Fibroblast of gingiva (primary cell): ENCODE measurements at regions not wholly inside any gene's neighbourhood (a gene's known extent, or its start where the extent isn't known, plus 50 kb on each side); places are given as distances from the start of the nearest gene placed in this dataset.
"Not testable (repeated sequence)": the region's sequence is repeated elsewhere in the genome, so short reads cannot be mapped to it uniquely, and the experiment has no call there.

Experiments used
- DNase-seq: peaks from one replicate; pipeline ENCODE4 v3.0.0-alpha.2; 2011; ENCODE audit warnings: low read depth

- DNase-seq, result no peak
Observed at GRCh38 chrX:39047174-39047573, 245.9 kb downstream of the MID1IP1 start.

GRCh38 chrX:39049975-39050374 lies 248.7 kb downstream of the MID1IP1 start:
- no peak for DNase-seq

- no peak for DNase-seq
Observed at GRCh38 chrX:39050427-39050826, 249.2 kb downstream of the MID1IP1 start.

GRCh38 chrX:39052751-39053150 lies 251.5 kb downstream of the MID1IP1 start:
- DNase-seq, result no peak

- no peak for DNase-seq
Observed at GRCh38 chrX:39058724-39059123, 257.5 kb downstream of the MID1IP1 start.

- DNase-seq, result no peak
Observed at GRCh38 chrX:39059866-39060265, 258.6 kb downstream of the MID1IP1 start.

GRCh38 chrX:39063037-39063436 lies 261.8 kb downstream of the MID1IP1 start:
- DNase-seq, result no peak

- DNase-seq, result no peak
Observed at GRCh38 chrX:39063702-39064101, 262.4 kb downstream of the MID1IP1 start.

GRCh38 chrX:39065051-39065871 lies 264.0 kb downstream of the MID1IP1 start:
- DNase-seq, result no peak

- DNase-seq, result peak; percentile 1
Observed at GRCh38 chrX:39067866-39068265, 266.6 kb downstream of the MID1IP1 start.

GRCh38 chrX:39068634-39069033 lies 267.4 kb downstream of the MID1IP1 start:
- not testable (repeated sequence) for DNase-seq

GRCh38 chrX:39070009-39070408 lies 268.8 kb downstream of the MID1IP1 start:
- no peak for DNase-seq

- DNase-seq, result no peak
Observed at GRCh38 chrX:39073131-39073530, 271.9 kb downstream of the MID1IP1 start.

- no peak for DNase-seq
Observed at GRCh38 chrX:39096599-39096998, 295.3 kb downstream of the MID1IP1 start.

GRCh38 chrX:39104745-39105144 lies 303.5 kb downstream of the MID1IP1 start:
- no peak for DNase-seq

- no peak for DNase-seq
Observed at GRCh38 chrX:39112143-39112542, 310.9 kb downstream of the MID1IP1 start.

GRCh38 chrX:39115166-39115565 lies 313.9 kb downstream of the MID1IP1 start:
- DNase-seq, result no peak

GRCh38 chrX:39117101-39117500 lies 315.8 kb downstream of the MID1IP1 start:
- DNase-seq, result no peak

GRCh38 chrX:39121903-39122302 lies 320.6 kb downstream of the MID1IP1 start:
- DNase-seq, result no peak

GRCh38 chrX:39125834-39126233 lies 324.6 kb downstream of the MID1IP1 start:
- DNase-seq, result no peak

GRCh38 chrX:39133971-39134370 lies 332.7 kb downstream of the MID1IP1 start:
- DNase-seq, result no peak

- DNase-seq, result no peak
Observed at GRCh38 chrX:39137363-39137954, 336.2 kb downstream of the MID1IP1 start.

- no peak for DNase-seq
Observed at GRCh38 chrX:39140581-39140980, 339.3 kb downstream of the MID1IP1 start.

- no peak for DNase-seq
Observed at GRCh38 chrX:39144323-39144722, 343.1 kb downstream of the MID1IP1 start.
